ENCODE measurements at regions not wholly inside any gene's neighbourhood (a gene's known extent, or its start where the extent isn't known, plus 50 kb on each side); places are given as distances from the start of the nearest gene placed in this dataset.

DNA sequence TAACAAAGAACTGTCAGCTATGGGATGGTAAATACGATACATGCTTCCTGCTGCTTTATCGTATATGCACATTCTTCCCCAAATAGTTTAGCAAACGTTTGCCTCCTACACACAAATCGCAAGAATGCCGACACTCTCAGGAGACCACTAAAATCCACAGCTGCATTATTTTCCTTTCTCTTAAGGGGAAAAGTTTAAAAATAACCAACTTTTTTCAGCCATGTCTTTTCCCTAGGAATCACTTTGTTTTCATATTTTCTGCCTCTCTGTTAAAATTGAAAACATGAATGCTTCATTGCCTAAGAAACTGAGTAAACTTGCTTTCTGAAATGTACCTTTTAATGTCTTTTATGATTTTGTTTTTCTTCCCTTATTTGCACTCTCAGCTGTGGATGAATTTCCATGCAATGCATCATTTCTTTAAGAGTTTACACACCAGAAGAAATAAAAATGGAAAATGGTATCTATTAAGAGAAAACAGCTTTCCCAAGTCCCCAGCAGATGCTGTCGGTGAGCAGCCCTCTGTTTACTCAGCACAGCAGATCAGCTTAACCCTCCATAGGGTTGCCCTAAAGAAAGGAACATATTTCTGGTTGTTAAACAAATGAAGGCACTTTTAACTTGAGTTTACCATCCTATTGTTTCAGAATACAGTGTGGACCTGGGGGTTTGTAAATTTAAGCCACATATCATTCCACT is 66.2 kb downstream of the IZUMO3 start:
- TF ChIP-seq MEIS1 (CRISPR knock-in tag; IDR thresholded peaks at IDR 0.05; ENCODE audit: borderline replicate concordance) (no peak), ZNF232 (CRISPR knock-in tag; IDR thresholded peaks at IDR 0.05; ENCODE audit: borderline replicate concordance) (no peak), ESRRA (CRISPR knock-in tag; IDR thresholded peaks at IDR 0.05; ENCODE audit: low read depth) (no peak), KDM1A (CRISPR knock-in tag; IDR thresholded peaks at IDR 0.05) (no peak), ATF1 (CRISPR knock-in tag; IDR thresholded peaks at IDR 0.05) (no peak), ZNF747 (CRISPR knock-in tag; IDR thresholded peaks at IDR 0.05; ENCODE audit: borderline replicate concordance) (no peak)
